Gastroesophageal sphincter (tissue), 4 donors: ENCODE measurements at regions not wholly inside any gene's neighbourhood (a gene's known extent, or its start where the extent isn't known, plus 50 kb on each side); places are given as distances from the start of the nearest gene placed in this dataset.

Experiments
- ATAC-seq: fragments of 150-250 bp; one replicate; pipeline ENCODE4 v1.9.1; 2016; ENCODE audit warnings: mild to moderate bottlenecking, moderate library complexity
- H3K27ac ChIP-seq, 4 donors: fragments of 200-600 bp; sonication (generic) in 3 of 4; 1 replicate in 3 of 4; 2 replicates in 1 of 4; pipeline ENCODE4 v1.5.1; 2016 to 2019
- H3K27me3 ChIP-seq: fragments of 200-600 bp; sonication (generic); one replicate; pipeline ENCODE4 v1.5.1; 2019
- H3K36me3 ChIP-seq, 2 donors: fragments of 200-600 bp; sonication (generic); one replicate each; pipeline ENCODE4 v1.5.1; 2019; ENCODE audit warnings: control low read depth in 1 of 2
- H3K4me1 ChIP-seq, 3 donors: fragments of 200-600 bp; sonication (generic); 1 replicate in 2 of 3; 2 replicates in 1 of 3; pipeline ENCODE4 v1.5.1; 2016 to 2019; ENCODE audit warnings: control low read depth in 2 of 3
- H3K4me3 ChIP-seq, 2 donors: fragments of 200-600 bp; sonication (generic); one replicate each; pipeline ENCODE4 v1.5.1; 2019; ENCODE audit warnings: mild to moderate bottlenecking in 1 of 2, moderate library complexity in 1 of 2
- H3K9me3 ChIP-seq, 3 donors: fragments of 200-600 bp; sonication (generic); one replicate each; pipeline ENCODE4 v1.5.1; 2017 to 2019; ENCODE audit warnings: control low read depth in 2 of 3
- EP300 ChIP-seq: sonication (generic); formaldehyde crosslinking; IDR thresholded peaks from one replicate; pipeline ENCODE4 v1.6.1; 2017; ENCODE audit warnings: antibody characterized with exemption, mild to moderate bottlenecking
- POLR2A ChIP-seq, 2 donors: fragments of 450-650 bp; IDR thresholded peaks; one replicate each; pipeline ENCODE4 v1.6.1; 2017; ENCODE audit warnings: antibody characterized with exemption in 2 of 2, mild to moderate bottlenecking in 2 of 2, moderate library complexity in 1 of 2
- POLR2AphosphoS5 ChIP-seq: sonication (generic); formaldehyde crosslinking; IDR thresholded peaks from one replicate; pipeline ENCODE4 v1.6.1; 2017; ENCODE audit warnings: antibody characterized with exemption
- WGBS, 2 donors: methylation state at CpG; one replicate each; pipeline ENCODE4 v1.1.5; 2018; ENCODE audit warnings: low coverage in 1 of 2; 5-methylcytosine and 5-hydroxymethylcytosine counted together
- TF ChIP-seq, protein P1 (sequence below), 4 experiments: fragments of 200-600 bp in 2 of 4; fragments of 450-650 bp in 2 of 4; sonication (generic) in 1 of 4; IDR thresholded peaks; one replicate each; pipeline ENCODE4 v1.5.1; 2017 to 2019; ENCODE audit warnings: antibody characterized with exemption in 4 of 4, mild to moderate bottlenecking in 2 of 4, moderate library complexity in 2 of 4

DNA sequence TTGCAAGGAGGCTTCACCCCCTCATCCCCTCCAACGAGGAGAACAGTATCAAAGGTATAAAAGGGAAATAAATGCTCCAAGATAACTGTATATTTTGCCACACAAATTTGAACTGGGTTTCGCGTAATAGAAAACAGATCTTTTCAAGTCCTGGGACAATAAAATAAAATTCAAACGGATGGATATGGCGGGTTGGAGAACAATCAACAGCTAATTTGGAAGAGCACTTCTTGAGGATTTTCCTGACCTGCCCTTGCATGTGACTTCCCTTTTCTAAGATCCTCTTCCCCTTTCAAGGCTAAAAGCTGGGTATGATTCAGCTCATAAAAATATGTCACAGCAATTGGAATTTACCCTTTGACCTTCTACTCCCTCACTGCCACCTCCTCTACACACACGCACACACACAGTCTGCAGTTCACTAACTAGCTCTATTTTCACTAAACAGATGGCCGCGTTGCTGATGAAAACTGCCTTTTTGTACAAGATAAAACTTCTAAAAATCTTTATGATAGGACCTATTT lies 386.9 kb downstream of the FIGN start:
- peak overlapping the region; percentile 29 to 87 (median 86) for H3K27ac ChIP-seq

DNA sequence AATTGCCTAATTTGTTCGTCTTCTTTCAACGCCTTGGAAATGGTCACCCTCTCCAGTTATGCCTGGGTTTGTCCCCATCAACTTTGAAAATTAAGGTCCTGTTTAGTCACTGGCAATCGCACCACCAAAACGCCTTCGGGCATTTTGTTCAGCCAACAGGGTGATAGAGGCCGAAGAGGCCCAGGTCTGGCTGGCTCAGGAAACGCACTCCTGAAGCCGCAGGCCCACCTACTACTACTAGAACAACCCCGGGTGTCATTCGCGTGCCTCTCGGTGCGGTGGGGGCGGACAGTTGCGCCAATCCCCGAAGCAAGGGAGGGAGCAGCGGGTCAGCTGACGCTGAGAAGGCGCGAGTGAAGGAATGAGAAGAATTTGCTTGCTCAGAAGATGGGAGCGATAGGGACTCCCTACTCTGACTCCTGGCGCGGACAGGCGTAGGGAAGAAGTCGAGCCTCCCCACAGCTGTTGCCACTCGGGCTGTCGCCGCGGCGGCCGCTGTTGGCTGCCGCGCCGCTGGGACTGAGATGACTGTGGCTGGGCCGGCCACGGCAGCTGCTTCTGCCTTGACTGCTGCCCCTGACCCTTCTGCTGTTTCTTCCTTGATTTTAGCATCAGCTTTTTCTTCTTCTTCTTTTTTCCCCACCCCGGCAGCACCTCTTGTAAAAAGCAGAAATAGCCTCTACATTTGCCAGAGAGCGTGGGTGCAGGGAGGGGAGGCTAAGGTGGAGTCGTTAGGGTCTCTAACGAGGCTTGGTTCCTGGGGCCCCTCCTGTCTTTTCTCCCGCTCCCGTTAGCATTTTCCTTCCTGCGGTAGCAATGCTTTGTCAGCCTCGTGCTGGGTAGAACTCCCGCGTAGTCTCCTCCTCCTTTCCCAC lies 387.6 kb downstream of the FIGN start:
- peaks cover 0 to 26% (median 0%) of the 10 kb centered on the region in 3 donors for H3K4me1 ChIP-seq
- no peak for TF ChIP-seq POLR2A (IDR thresholded peaks at IDR 0.05)
- TF ChIP-seq, protein P1, sequence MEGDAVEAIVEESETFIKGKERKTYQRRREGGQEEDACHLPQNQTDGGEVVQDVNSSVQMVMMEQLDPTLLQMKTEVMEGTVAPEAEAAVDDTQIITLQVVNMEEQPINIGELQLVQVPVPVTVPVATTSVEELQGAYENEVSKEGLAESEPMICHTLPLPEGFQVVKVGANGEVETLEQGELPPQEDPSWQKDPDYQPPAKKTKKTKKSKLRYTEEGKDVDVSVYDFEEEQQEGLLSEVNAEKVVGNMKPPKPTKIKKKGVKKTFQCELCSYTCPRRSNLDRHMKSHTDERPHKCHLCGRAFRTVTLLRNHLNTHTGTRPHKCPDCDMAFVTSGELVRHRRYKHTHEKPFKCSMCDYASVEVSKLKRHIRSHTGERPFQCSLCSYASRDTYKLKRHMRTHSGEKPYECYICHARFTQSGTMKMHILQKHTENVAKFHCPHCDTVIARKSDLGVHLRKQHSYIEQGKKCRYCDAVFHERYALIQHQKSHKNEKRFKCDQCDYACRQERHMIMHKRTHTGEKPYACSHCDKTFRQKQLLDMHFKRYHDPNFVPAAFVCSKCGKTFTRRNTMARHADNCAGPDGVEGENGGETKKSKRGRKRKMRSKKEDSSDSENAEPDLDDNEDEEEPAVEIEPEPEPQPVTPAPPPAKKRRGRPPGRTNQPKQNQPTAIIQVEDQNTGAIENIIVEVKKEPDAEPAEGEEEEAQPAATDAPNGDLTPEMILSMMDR (IDR thresholded peaks at IDR 0.05), result no peak
- peak; percentile 69 for TF ChIP-seq POLR2AphosphoS5
- TF ChIP-seq EP300, result no peak
- H3K4me3 ChIP-seq, result peak overlapping the region; percentile 40 to 55
- WGBS, 2 donors, result 19 to 24% methylated on average over 7 to 38 of the region's 46 CpGs
- H3K9me3 ChIP-seq, result no peaks in the 10 kb centered on the region
- H3K27me3 ChIP-seq, result no peaks in the 10 kb centered on the region
- ATAC-seq, result peak; percentile 92
- no peaks in the 10 kb centered on the region for H3K36me3 ChIP-seq
- H3K27ac ChIP-seq, result peak overlapping the region; percentile 29 to 87 (median 86)

More for the DNA sequence above, 386.9 kb downstream of the FIGN start:
- H3K4me3 ChIP-seq, result peak overlapping the region; percentile 40 to 55
- 55 to 77% methylated on average over 8 of the region's 8 CpGs for WGBS, 2 donors
- ATAC-seq, result no peak
- peaks cover 0 to 26% (median 0%) of the 10 kb centered on the region in 3 donors for H3K4me1 ChIP-seq
- H3K27me3 ChIP-seq, result no peaks in the 10 kb centered on the region
- no peaks in the 10 kb centered on the region for H3K9me3 ChIP-seq
- H3K36me3 ChIP-seq, result no peaks in the 10 kb centered on the region
- no peak for TF ChIP-seq POLR2AphosphoS5
- TF ChIP-seq, protein P1 (IDR thresholded peaks at IDR 0.05), result no peak
- TF ChIP-seq POLR2A (IDR thresholded peaks at IDR 0.05), result no peak
- no peak for TF ChIP-seq EP300

DNA sequence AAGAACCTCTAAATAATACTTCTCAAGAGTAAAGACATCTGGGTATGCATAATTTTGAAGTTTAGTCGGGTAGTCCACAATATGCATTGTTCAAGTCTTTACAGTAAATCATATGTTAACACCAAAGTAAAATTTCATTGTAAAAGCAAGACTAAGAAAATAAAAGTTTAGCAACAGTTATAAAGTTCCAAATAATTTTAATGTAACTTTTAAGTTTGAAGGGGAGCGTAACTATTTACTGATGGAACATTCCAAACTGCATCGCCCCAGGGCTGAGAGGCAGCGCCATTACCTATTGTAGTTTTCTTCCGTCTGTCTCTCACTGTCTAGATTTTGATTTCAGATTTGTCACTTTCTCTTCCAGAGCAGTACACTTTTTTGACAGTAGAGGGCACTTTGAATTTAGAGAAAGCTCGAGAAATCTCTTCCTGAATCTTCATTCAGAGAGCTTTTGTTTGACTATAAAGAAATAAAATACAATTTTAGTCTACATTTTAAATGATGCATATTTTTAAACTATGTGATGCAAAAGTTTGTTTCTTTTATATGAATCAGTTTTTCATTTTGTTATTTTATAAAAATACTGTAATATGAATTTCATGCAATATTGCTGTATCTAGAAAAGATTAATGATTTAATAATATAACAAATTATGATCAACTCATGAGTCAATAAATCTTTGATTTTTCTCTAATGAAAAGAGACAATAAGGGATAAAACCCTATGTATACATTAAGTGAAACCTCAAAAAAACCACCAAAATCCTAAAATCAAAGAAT lies 389.8 kb downstream of the FIGN start:
- WGBS, 2 donors, result 5 to 7% methylated on average over 6 of the region's 6 CpGs
- H3K9me3 ChIP-seq, result no peaks in the 10 kb centered on the region
- no peak for ATAC-seq
- H3K36me3 ChIP-seq, result no peaks in the 10 kb centered on the region
- TF ChIP-seq POLR2A (IDR thresholded peaks at IDR 0.05), result no peak
- no peak for TF ChIP-seq EP300
- TF ChIP-seq, protein P1 (IDR thresholded peaks at IDR 0.05), result peak; percentile 65 to 84 (median 70)
- no peak for TF ChIP-seq POLR2AphosphoS5
- peaks cover 0 to 26% (median 0%) of the 10 kb centered on the region in 3 donors for H3K4me1 ChIP-seq
- no peak overlapping the region for H3K4me3 ChIP-seq
- H3K27ac ChIP-seq, result no peak overlapping the region
- H3K27me3 ChIP-seq, result no peaks in the 10 kb centered on the region

DNA sequence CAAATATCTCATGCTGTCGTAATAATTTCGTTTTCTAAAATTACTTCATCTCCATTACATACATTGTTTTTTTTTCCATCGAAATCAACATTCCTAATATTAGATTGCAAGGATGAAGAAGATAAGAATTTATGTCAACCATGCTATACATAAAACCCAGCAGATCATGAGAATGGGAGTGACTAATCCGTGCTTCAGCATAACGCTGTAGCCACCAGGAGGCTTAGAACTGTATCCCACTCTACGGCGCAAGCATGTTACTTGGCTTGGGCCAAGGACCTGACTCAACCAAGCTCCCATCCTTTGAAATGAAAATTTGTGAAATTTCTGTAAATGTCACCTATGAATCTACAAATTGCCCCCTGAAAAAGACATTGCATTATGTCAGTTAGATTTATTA lies 392.5 kb downstream of the FIGN start:
- Histone ChIP-seq H3K27ac (no peak overlapping the region), H3K4me3 (no peak overlapping the region), H3K9me3 (no peaks in the 10 kb centered on the region), H3K36me3 (no peaks in the 10 kb centered on the region), H3K27me3 (no peaks in the 10 kb centered on the region), H3K4me1 (peaks cover 0 to 6% (median 0%) of the 10 kb centered on the region in 3 donors)
- TF ChIP-seq, protein P1 (IDR thresholded peaks at IDR 0.05), result no peak
- TF ChIP-seq POLR2AphosphoS5 (no peak), POLR2A (IDR thresholded peaks at IDR 0.05) (no peak), EP300 (no peak)
- no peak for ATAC-seq
- WGBS, 2 donors, result 92 to 95% methylated on average over 7 of the region's 7 CpGs
